H1 (cell line): ENCODE measurements at regions not wholly inside any gene's neighbourhood (a gene's known extent, or its start where the extent isn't known, plus 50 kb on each side); places are given as distances from the start of the nearest gene placed in this dataset.

Experiments
- BRCA1 ChIP-seq: IDR thresholded peaks from 2 replicates; pipeline ENCODE4 v1.6.1; 2012; ENCODE audit warnings: low read depth, low read length, improper control_type of control experiment
- CHD7 ChIP-seq: fragments of 300-600 bp; sonication (generic); IDR thresholded peaks from 2 replicates; pipeline ENCODE4 v1.7.1; 2012; ENCODE audit warnings: low read length, moderate library complexity, mild to moderate bottlenecking, inconsistent platforms; ENCODE audit not compliant: insufficient replicate concordance
- HDAC2 ChIP-seq, 2 experiments: fragments of 300-600 bp in 1 of 2; sonication (generic) in 1 of 2; IDR thresholded peaks; 2 replicates each; pipeline ENCODE4 v1.6.1; 2011 to 2012; ENCODE audit warnings: low read depth in 2 of 2, low read length in 2 of 2, mild to moderate bottlenecking in 2 of 2, moderate library complexity in 2 of 2, borderline replicate concordance in 1 of 2, inconsistent platforms in 1 of 2
- MAFK ChIP-seq: IDR thresholded peaks from 2 replicates; pipeline ENCODE4 v1.6.1; 2012; ENCODE audit warnings: low read depth, mild to moderate bottlenecking, improper control_type of control experiment, low read length
- NRF1 ChIP-seq: IDR thresholded peaks from 2 replicates; pipeline ENCODE4 v1.6.1; 2011; ENCODE audit warnings: mild to moderate bottlenecking, low read depth, low read length, improper control_type of control experiment
- POLR2A ChIP-seq, 2 experiments: IDR thresholded peaks; 1 replicate in 1 of 2; 2 replicates in 1 of 2; pipeline ENCODE4 v1.6.1; 2011; ENCODE audit warnings: low read depth in 2 of 2, low read length in 2 of 2, mild to moderate bottlenecking in 2 of 2; ENCODE audit errors: control extremely low read depth in 1 of 2
- POU5F1 ChIP-seq: IDR thresholded peaks from 2 replicates; pipeline ENCODE4 v1.6.1; 2011; ENCODE audit warnings: low read depth, mild to moderate bottlenecking, low read length, moderate library complexity
- RNF2 ChIP-seq: fragments of 200-900, 300-1000 bp; sonication (generic); IDR thresholded peaks from 2 replicates; pipeline ENCODE4 v1.7.1; 2016; ENCODE audit warnings: borderline replicate concordance, low read depth, mild to moderate bottlenecking, antibody characterized with exemption, low read length; ENCODE audit not compliant: poor library complexity, severe bottlenecking; ENCODE audit errors: missing control alignments
- SIN3A ChIP-seq, 2 experiments: IDR thresholded peaks in 1 of 2; conservative IDR thresholded peaks in 1 of 2; 2 replicates each; pipeline ENCODE4 v1.6.1; 2011 to 2012; ENCODE audit warnings: low read length in 2 of 2, improper control_type of control experiment in 1 of 2, low read depth in 1 of 2, mild to moderate bottlenecking in 1 of 2
- ZNF274 ChIP-seq: IDR thresholded peaks from 2 replicates; pipeline ENCODE4 v1.7.0; 2012; ENCODE audit warnings: low read length, borderline replicate concordance; ENCODE audit errors: extremely low read depth

- TF ChIP-seq CHD7, result no peak
- no peak for TF ChIP-seq NRF1
- no peak for TF ChIP-seq ZNF274
- no peak for TF ChIP-seq SIN3A (conservative IDR thresholded peaks at IDR 0.05 in 1 of 2, IDR thresholded peaks at IDR 0.05 in 1 of 2; ENCODE audit: low read depth in 1 of 2, low read length in 2 of 2)
- TF ChIP-seq POLR2A (IDR thresholded peaks at IDR 0.05; ENCODE audit: control extremely low read depth in 1 of 2, low read depth in 2 of 2, low read length in 2 of 2), result no peak
- no peak for TF ChIP-seq BRCA1
- no peak for TF ChIP-seq MAFK
- no peak for TF ChIP-seq RNF2
- TF ChIP-seq HDAC2 (IDR thresholded peaks at IDR 0.05; ENCODE audit: borderline replicate concordance in 1 of 2, low read depth in 2 of 2, low read length in 2 of 2), result no peak
- TF ChIP-seq POU5F1, result no peak
These were observed 218.0 kb downstream of the ZBBX start (continued) for GRCh38 chr3:167162083-167162482.
